HCT116 (cell line): ENCODE measurements at regions not wholly inside any gene's neighbourhood (a gene's known extent, or its start where the extent isn't known, plus 50 kb on each side); places are given as distances from the start of the nearest gene placed in this dataset.

Source experiments
- CBX3 ChIP-seq: IDR thresholded peaks from 2 replicates; pipeline ENCODE4 v1.6.1; 2012; ENCODE audit warnings: low read depth
- POLR2AphosphoS5 ChIP-seq: IDR thresholded peaks from 2 replicates; pipeline ENCODE4 v1.6.1; 2011; ENCODE audit warnings: mild to moderate bottlenecking, low read depth, low read length, moderate library complexity
- TF ChIP-seq, protein P1 (sequence below), 3 experiments: fragments of 200-600 bp in 1 of 3; sonication (generic) in 1 of 3; IDR thresholded peaks in 2 of 3; conservative IDR thresholded peaks in 1 of 3; 2 replicates each; pipeline ENCODE4 v1.5.1; 2012 to 2017; ENCODE audit warnings: low read depth in 2 of 3, low read length in 2 of 3, antibody characterized with exemption in 1 of 3, borderline replicate concordance in 1 of 3, control low read depth in 1 of 3, mild to moderate bottlenecking in 1 of 3, mixed read lengths in 1 of 3, mixed run types in 1 of 3, moderate library complexity in 1 of 3; ENCODE audit not compliant: insufficient read depth in 1 of 3

GRCh38 chr10:2592360-2593160 is 474.8 kb upstream of the PFKP start:
- no peak for TF ChIP-seq POLR2AphosphoS5
- TF ChIP-seq, protein P1, sequence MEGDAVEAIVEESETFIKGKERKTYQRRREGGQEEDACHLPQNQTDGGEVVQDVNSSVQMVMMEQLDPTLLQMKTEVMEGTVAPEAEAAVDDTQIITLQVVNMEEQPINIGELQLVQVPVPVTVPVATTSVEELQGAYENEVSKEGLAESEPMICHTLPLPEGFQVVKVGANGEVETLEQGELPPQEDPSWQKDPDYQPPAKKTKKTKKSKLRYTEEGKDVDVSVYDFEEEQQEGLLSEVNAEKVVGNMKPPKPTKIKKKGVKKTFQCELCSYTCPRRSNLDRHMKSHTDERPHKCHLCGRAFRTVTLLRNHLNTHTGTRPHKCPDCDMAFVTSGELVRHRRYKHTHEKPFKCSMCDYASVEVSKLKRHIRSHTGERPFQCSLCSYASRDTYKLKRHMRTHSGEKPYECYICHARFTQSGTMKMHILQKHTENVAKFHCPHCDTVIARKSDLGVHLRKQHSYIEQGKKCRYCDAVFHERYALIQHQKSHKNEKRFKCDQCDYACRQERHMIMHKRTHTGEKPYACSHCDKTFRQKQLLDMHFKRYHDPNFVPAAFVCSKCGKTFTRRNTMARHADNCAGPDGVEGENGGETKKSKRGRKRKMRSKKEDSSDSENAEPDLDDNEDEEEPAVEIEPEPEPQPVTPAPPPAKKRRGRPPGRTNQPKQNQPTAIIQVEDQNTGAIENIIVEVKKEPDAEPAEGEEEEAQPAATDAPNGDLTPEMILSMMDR (IDR thresholded peaks at IDR 0.05 in 2 of 3, conservative IDR thresholded peaks at IDR 0.05 in 1 of 3; ENCODE audit: borderline replicate concordance in 1 of 3, insufficient read depth in 1 of 3, low read depth in 2 of 3, low read length in 2 of 3): no peak
- no peak for TF ChIP-seq CBX3
